Testis (tissue), 2 donors: ENCODE measurements at regions not wholly inside any gene's neighbourhood (a gene's known extent, or its start where the extent isn't known, plus 50 kb on each side); places are given as distances from the start of the nearest gene placed in this dataset.

Experiments
- DNase-seq: peaks from one replicate; pipeline ENCODE4 v3.0.0-alpha.2; 2019
- H3K27ac ChIP-seq, 2 donors: fragments of 200-600 bp; sonication (generic); one replicate each; pipeline ENCODE4 v1.5.1; 2019
- H3K27me3 ChIP-seq: fragments of 200-600 bp; sonication (generic); one replicate; pipeline ENCODE4 v1.5.1; 2019
- H3K36me3 ChIP-seq: fragments of 200-600 bp; sonication (generic); one replicate; pipeline ENCODE4 v1.5.1; 2017; ENCODE audit warnings: low read depth; ENCODE audit errors: missing control alignments
- H3K4me1 ChIP-seq: fragments of 200-600 bp; sonication (generic); one replicate; pipeline ENCODE4 v1.5.1; 2019
- H3K4me3 ChIP-seq, 2 donors: fragments of 200-600 bp; sonication (generic); one replicate each; pipeline ENCODE4 v1.5.1; 2017 to 2019
- H3K9me3 ChIP-seq: fragments of 200-600 bp; sonication (generic); one replicate; pipeline ENCODE4 v1.5.1; 2017
- CTCF ChIP-seq, 3 experiments: fragments of 450-650 bp in 2 of 3; fragments of 200-600 bp in 1 of 3; sonication (generic) in 1 of 3; IDR thresholded peaks; one replicate each; pipeline ENCODE4 v1.5.1; 2016 to 2019; ENCODE audit warnings: antibody characterized with exemption in 3 of 3, mild to moderate bottlenecking in 2 of 3, moderate library complexity in 1 of 3
- POLR2A ChIP-seq: fragments of 450-650 bp; IDR thresholded peaks from one replicate; pipeline ENCODE4 v1.6.1; 2017; ENCODE audit warnings: antibody characterized with exemption, mild to moderate bottlenecking, moderate library complexity
- WGBS, 2 donors: methylation state at CpG; one replicate each; pipeline ENCODE4 v1.1.5; 2018; 5-methylcytosine and 5-hydroxymethylcytosine counted together
- intact Hi-C: fragments of 100-400 bp; cut with DNase I; formaldehyde crosslinking; loops from one replicate; pipeline ENCODE4 v1.15.1; 2023; ENCODE audit warnings: low total_unique reads

DNA sequence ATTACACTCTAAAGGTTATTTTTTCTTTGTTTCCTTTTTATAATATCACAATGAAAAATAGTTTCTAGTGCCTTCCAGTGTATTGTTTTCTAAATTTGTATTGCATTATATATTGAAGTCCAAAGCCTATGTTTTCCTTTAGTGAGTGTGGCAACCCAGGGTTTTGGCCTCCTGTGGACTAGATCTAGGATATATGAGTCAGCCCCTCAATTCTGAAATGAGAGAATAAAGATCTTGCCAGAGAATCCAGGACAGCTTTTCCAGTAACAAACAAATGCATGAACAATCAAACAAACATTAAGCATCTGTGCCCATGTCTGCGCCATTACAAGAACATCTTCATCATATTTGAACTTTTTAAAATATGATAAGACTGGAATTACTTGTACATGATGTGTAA lies 70.7 kb upstream of the SSTR1 start:
- DNase-seq, result no peak
- no peaks in the 10 kb centered on the region for H3K27me3 ChIP-seq
- WGBS, 2 donors, result 88 to 91% methylated on average over 1 of the region's 1 CpG
- intact Hi-C loops, result no loop called here
- no peak overlapping the region for H3K4me3 ChIP-seq
- TF ChIP-seq POLR2A, result no peak
- TF ChIP-seq CTCF (IDR thresholded peaks at IDR 0.05), result no peak
- no peak overlapping the region for H3K27ac ChIP-seq
- H3K4me1 ChIP-seq, result no peaks in the 10 kb centered on the region
- H3K36me3 ChIP-seq, result no peaks in the 10 kb centered on the region
- H3K9me3 ChIP-seq, result no peaks in the 10 kb centered on the region

- Histone ChIP-seq H3K27me3 (no peaks in the 10 kb centered on the region), H3K4me1 (no peaks in the 10 kb centered on the region), H3K27ac (no peak overlapping the region), H3K4me3 (no peak overlapping the region), H3K36me3 (no peaks in the 10 kb centered on the region), H3K9me3 (no peaks in the 10 kb centered on the region)
- intact Hi-C loops, result no loop called here
- WGBS, 2 donors, result 79 to 93% methylated on average over 7 of the region's 7 CpGs
- TF ChIP-seq POLR2A (no peak), CTCF (IDR thresholded peaks at IDR 0.05) (no peak)
- DNase-seq, result no peak
Measured at GRCh38 chr14:38138473-38139138, 69.1 kb upstream of the SSTR1 start.

DNA sequence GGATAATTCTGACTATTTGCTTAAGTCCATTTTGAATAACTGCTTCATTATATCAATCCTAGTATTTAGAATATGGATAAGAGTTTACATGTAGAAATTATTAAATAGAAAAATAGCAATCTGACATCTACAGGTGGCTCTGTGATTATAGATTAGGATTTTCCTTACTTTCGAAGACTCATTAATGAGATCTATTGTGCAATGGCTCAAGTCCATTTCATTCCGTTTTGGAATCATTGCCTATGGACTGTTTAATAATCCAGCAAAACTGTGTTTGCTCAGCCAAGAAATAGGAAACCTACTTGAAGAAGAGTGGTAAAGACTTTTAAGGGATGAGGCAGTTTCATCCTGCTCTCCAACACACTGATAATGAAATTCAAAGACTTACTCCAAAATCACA lies 67.8 kb upstream of the SSTR1 start:
- 84% methylated on average over 2 of the region's 2 CpGs for WGBS, 2 donors

DNA sequence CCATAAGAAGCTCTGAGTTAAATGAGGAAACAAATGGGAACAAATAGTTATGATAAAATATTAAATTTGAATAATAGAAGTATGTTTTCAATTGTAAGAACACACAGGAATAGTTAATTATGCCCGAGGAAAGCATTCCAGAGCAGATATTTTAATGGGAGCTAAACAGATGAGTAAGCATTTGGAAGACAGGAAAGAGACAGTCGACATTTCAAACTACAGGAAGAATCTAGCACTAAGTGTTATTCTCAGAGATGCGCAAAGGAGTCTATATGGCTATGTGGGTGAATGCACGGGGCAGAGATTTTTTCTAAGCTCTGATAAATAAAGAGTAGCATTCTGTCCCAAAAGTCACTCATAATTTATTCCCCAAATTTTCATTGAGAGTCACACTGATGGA lies 64.5 kb upstream of the SSTR1 start:
- no peak overlapping the region for H3K27ac ChIP-seq
- no peak for DNase-seq
- no peaks in the 10 kb centered on the region for H3K27me3 ChIP-seq
- H3K9me3 ChIP-seq, result no peaks in the 10 kb centered on the region
- H3K4me1 ChIP-seq, result no peaks in the 10 kb centered on the region
- no peak overlapping the region for H3K4me3 ChIP-seq
- TF ChIP-seq POLR2A (no peak), CTCF (IDR thresholded peaks at IDR 0.05) (no peak)
- WGBS, 2 donors, result 67 to 70% methylated on average over 4 of the region's 4 CpGs
- no peaks in the 10 kb centered on the region for H3K36me3 ChIP-seq
- intact Hi-C loops, result no loop called here

More for the DNA sequence above, 67.8 kb upstream of the SSTR1 start:
- H3K27ac ChIP-seq, result no peak overlapping the region
- H3K9me3 ChIP-seq, result no peaks in the 10 kb centered on the region
- TF ChIP-seq POLR2A, result no peak
- no peak for TF ChIP-seq CTCF (IDR thresholded peaks at IDR 0.05)
- no peak overlapping the region for H3K4me3 ChIP-seq
- no peaks in the 10 kb centered on the region for H3K36me3 ChIP-seq
- intact Hi-C loops, result no loop called here
- H3K27me3 ChIP-seq, result no peaks in the 10 kb centered on the region
- no peaks in the 10 kb centered on the region for H3K4me1 ChIP-seq
- DNase-seq, result no peak
